Loucy (cell line): ENCODE measurements at regions not wholly inside any gene's neighbourhood (a gene's known extent, or its start where the extent isn't known, plus 50 kb on each side); places are given as distances from the start of the nearest gene placed in this dataset.

Source experiments
- H2AFZ ChIP-seq: fragments of 200-600 bp; sonication (generic); 2 replicates; pipeline ENCODE4 v1.6.0; 2016; ENCODE audit warnings: antibody characterized with exemption, mild to moderate bottlenecking, low read length, moderate library complexity
- H3F3A ChIP-seq: fragments of 200-600 bp; 2 replicates; pipeline ENCODE4 v1.6.0; 2016; ENCODE audit warnings: antibody characterized with exemption, low read depth, mild to moderate bottlenecking
- H3K27me3 ChIP-seq: fragments of 200-600 bp; sonication (generic); 2 replicates; pipeline ENCODE4 v1.6.1; 2014; ENCODE audit warnings: low read length, mild to moderate bottlenecking; ENCODE audit not compliant: insufficient read depth, poor library complexity, severe bottlenecking
- H3K36me3 ChIP-seq: fragments of 200-600 bp; sonication (generic); 2 replicates; pipeline ENCODE4 v1.6.1; 2016; ENCODE audit warnings: low read length; ENCODE audit not compliant: insufficient read depth
- H3K4me1 ChIP-seq: fragments of 200-600 bp; sonication (generic); 2 replicates; pipeline ENCODE4 v1.5.1; 2014; ENCODE audit warnings: low read length, mild to moderate bottlenecking; ENCODE audit not compliant: insufficient read depth, poor library complexity, severe bottlenecking
- H3K4me2 ChIP-seq: fragments of 200-600 bp; sonication (generic); 2 replicates; pipeline ENCODE4 v1.6.0; 2014; ENCODE audit warnings: antibody characterized with exemption, low read length, low read depth, mild to moderate bottlenecking; ENCODE audit not compliant: poor library complexity, severe bottlenecking
- H3K4me3 ChIP-seq: fragments of 200-600 bp; sonication (generic); 2 replicates; pipeline ENCODE4 v1.5.1; 2014; ENCODE audit warnings: low read length, mild to moderate bottlenecking, mixed read lengths; ENCODE audit not compliant: poor library complexity, severe bottlenecking
- H3K79me2 ChIP-seq: fragments of 200-600 bp; sonication (generic); 2 replicates; pipeline ENCODE4 v1.6.1; 2014; ENCODE audit warnings: low read length; ENCODE audit not compliant: insufficient read depth
- H3K9ac ChIP-seq: fragments of 200-600 bp; sonication (generic); 2 replicates; pipeline ENCODE4 v1.6.0; 2014; ENCODE audit warnings: mild to moderate bottlenecking, low read depth, low read length, moderate library complexity; ENCODE audit not compliant: poor library complexity, severe bottlenecking
- H3K9me2 ChIP-seq: fragments of 200-600 bp; sonication (generic); replicated peaks from 2 replicates; pipeline ENCODE4 v1.6.1; 2016; ENCODE audit warnings: low read depth, low read length, mixed read lengths
- H3K9me3 ChIP-seq: fragments of 200-600 bp; sonication (generic); 2 replicates; pipeline ENCODE4 v1.6.1; 2014; ENCODE audit warnings: mild to moderate bottlenecking, antibody characterized with exemption, low read length, low read depth; ENCODE audit not compliant: insufficient read depth
- H4K20me1 ChIP-seq: fragments of 200-600 bp; sonication (generic); 2 replicates; pipeline ENCODE4 v1.6.0; 2014; ENCODE audit warnings: antibody characterized with exemption, low read length, mild to moderate bottlenecking; ENCODE audit not compliant: insufficient read depth, poor library complexity, severe bottlenecking
- CTCF ChIP-seq: fragments of 200-600 bp; sonication (generic); conservative IDR thresholded peaks from 2 replicates; pipeline ENCODE4 v1.5.1; 2014; ENCODE audit warnings: mild to moderate bottlenecking, antibody characterized with exemption, low read length
- EZH2phosphoT487 ChIP-seq: fragments of 200-600 bp; IDR thresholded peaks from 2 replicates; pipeline ENCODE4 v1.6.1; 2018; ENCODE audit warnings: antibody characterized with exemption, mild to moderate bottlenecking, moderate library complexity, borderline replicate concordance

GRCh38 chr4:156330436-156331031, 376.9 kb upstream of the CTSO start:
- no peaks in the 10 kb centered on the region for H3K9me3 ChIP-seq
- no peaks in the 10 kb centered on the region for H3F3A ChIP-seq
- TF ChIP-seq EZH2phosphoT487 (no peak), CTCF (no peak)
- H3K9me2 ChIP-seq: no peaks in the 10 kb centered on the region
- no peaks in the 10 kb centered on the region for H3K4me1 ChIP-seq
- H4K20me1 ChIP-seq: no peaks in the 10 kb centered on the region
- no peaks in the 10 kb centered on the region for H3K36me3 ChIP-seq
- H3K9ac ChIP-seq: no peak overlapping the region
- no peaks in the 10 kb centered on the region for H3K27me3 ChIP-seq
- H2AFZ ChIP-seq: no peak overlapping the region
- no peak overlapping the region for H3K4me2 ChIP-seq
- H3K79me2 ChIP-seq: no peaks in the 10 kb centered on the region
- no peak overlapping the region for H3K4me3 ChIP-seq

GRCh38 chr4:156329779-156330178, 376.1 kb upstream of the CTSO start:
- Histone ChIP-seq H3K4me1 (no peaks in the 10 kb centered on the region), H3K9ac (no peak overlapping the region), H2AFZ (no peak overlapping the region), H3K79me2 (no peaks in the 10 kb centered on the region), H3K9me2 (no peaks in the 10 kb centered on the region), H3K27me3 (no peaks in the 10 kb centered on the region), H3F3A (no peaks in the 10 kb centered on the region), H4K20me1 (no peaks in the 10 kb centered on the region), H3K4me2 (no peak overlapping the region), H3K36me3 (no peaks in the 10 kb centered on the region), H3K9me3 (no peaks in the 10 kb centered on the region), H3K4me3 (no peak overlapping the region)
- no peak for TF ChIP-seq CTCF
- TF ChIP-seq EZH2phosphoT487: no peak

- Histone ChIP-seq H3K4me1 (no peaks in the 10 kb centered on the region), H4K20me1 (no peaks in the 10 kb centered on the region), H3K36me3 (no peaks in the 10 kb centered on the region), H3K9ac (no peak overlapping the region), H3K9me2 (no peaks in the 10 kb centered on the region), H3F3A (no peaks in the 10 kb centered on the region), H3K4me2 (no peak overlapping the region), H3K79me2 (no peaks in the 10 kb centered on the region), H3K27me3 (no peaks in the 10 kb centered on the region), H2AFZ (no peak overlapping the region), H3K9me3 (no peaks in the 10 kb centered on the region), H3K4me3 (no peak overlapping the region)
- TF ChIP-seq CTCF: no peak
- no peak for TF ChIP-seq EZH2phosphoT487
Measured at GRCh38 chr4:156328882-156329281, 375.2 kb upstream of the CTSO start.
